ENCODE measurements at regions not wholly inside any gene's neighbourhood (a gene's known extent, or its start where the extent isn't known, plus 50 kb on each side); places are given as distances from the start of the nearest gene placed in this dataset.

DNA sequence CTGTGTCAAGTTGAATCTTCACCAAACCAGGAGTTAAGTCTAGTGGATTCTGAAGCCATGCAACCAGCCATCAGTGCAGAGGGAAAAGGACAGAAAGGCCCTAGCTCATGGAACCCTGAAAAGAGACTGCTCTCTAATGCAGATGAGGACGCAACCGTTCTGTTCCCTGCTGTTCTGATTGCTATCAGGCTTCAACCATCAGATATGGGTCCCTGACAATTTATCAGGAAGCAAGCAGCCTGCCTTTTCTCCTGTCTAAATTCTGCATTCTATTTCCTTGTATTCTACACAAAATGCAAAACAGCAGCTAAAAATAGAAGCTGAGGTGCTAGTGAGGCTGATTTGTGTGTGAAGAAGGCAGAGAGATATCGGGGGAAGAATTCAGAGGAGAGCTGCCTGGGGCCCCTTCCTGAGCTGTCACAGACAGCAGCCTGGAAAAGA is 68.4 kb upstream of the RTN4 start (continued):
- TF ChIP-seq GLIS2 (tag by site-specific recombination; IDR thresholded peaks at IDR 0.05) (no peak), ZBTB20 (tag by site-specific recombination; IDR thresholded peaks at IDR 0.05) (no peak), ZNF138 (tag by site-specific recombination; IDR thresholded peaks at IDR 0.05; ENCODE audit: borderline replicate concordance) (no peak), HOXA7 (CRISPR knock-in tag; IDR thresholded peaks at IDR 0.05; ENCODE audit: borderline replicate concordance) (no peak), ZNF302 (tag by site-specific recombination; IDR thresholded peaks at IDR 0.05; ENCODE audit: low read depth) (no peak), ZNF600 (tag by site-specific recombination; IDR thresholded peaks at IDR 0.05) (no peak), ZNF311 (tag by site-specific recombination; IDR thresholded peaks at IDR 0.05; ENCODE audit: borderline replicate concordance) (no peak), ZNF558 (tag by site-specific recombination; IDR thresholded peaks at IDR 0.05) (no peak), ZNF701 (tag by site-specific recombination; IDR thresholded peaks at IDR 0.05) (no peak), GLI2 (tag by site-specific recombination; IDR thresholded peaks at IDR 0.05; ENCODE audit: borderline replicate concordance, low read depth) (no peak)
- TF ChIP-seq, protein P1, sequence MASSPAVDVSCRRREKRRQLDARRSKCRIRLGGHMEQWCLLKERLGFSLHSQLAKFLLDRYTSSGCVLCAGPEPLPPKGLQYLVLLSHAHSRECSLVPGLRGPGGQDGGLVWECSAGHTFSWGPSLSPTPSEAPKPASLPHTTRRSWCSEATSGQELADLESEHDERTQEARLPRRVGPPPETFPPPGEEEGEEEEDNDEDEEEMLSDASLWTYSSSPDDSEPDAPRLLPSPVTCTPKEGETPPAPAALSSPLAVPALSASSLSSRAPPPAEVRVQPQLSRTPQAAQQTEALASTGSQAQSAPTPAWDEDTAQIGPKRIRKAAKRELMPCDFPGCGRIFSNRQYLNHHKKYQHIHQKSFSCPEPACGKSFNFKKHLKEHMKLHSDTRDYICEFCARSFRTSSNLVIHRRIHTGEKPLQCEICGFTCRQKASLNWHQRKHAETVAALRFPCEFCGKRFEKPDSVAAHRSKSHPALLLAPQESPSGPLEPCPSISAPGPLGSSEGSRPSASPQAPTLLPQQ (tag by site-specific recombination; IDR thresholded peaks at IDR 0.05) = no peak

DNA sequence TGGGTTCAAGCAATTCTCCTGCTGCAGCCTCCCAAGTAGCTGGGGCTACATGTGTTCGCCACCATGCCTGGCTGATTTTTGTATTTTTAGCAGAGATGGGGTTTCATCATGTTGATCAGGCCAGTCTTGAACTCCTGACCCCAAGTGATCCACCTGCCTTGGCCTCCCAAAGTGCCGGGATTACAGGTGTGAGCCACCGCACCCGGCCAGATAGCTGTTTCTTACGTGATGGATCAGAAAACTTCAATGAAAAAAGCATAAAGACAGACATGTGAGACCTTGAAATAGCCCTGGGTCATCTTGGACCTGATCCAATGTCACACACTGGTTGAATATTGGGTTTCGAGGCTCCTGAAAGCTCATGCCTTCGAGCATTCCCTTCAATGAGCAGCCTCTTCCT is 66.7 kb upstream of the RTN4 start:
- no peaks in the 10 kb centered on the region for H3K9me3 ChIP-seq (ENCODE audit: control insufficient read depth, insufficient read depth, low read depth, low read length)
- no peak overlapping the region for H3K27ac ChIP-seq (ENCODE audit: extremely low read depth, low read depth, low read length)
- H3K36me3 ChIP-seq (ENCODE audit: control insufficient read depth in 2 of 2, insufficient read depth in 1 of 2, low read length in 2 of 2) = no peaks in the 10 kb centered on the region
- TF ChIP-seq GLI4 (tag by site-specific recombination; IDR thresholded peaks at IDR 0.05) (no peak), ZNF571 (tag by site-specific recombination; IDR thresholded peaks at IDR 0.05) (no peak), ZBTB17 (tag by site-specific recombination; IDR thresholded peaks at IDR 0.05) (no peak), ZNF580 (tag by site-specific recombination; IDR thresholded peaks at IDR 0.05) (no peak), ZNF707 (tag by site-specific recombination; IDR thresholded peaks at IDR 0.05) (no peak), ZNF837 (tag by site-specific recombination; IDR thresholded peaks at IDR 0.05) (no peak), SP3 (tag by site-specific recombination; IDR thresholded peaks at IDR 0.05) (no peak), KLF1 (tag by site-specific recombination; IDR thresholded peaks at IDR 0.05) (no peak), MEIS1 (CRISPR knock-in tag; IDR thresholded peaks at IDR 0.05; ENCODE audit: borderline replicate concordance) (no peak), ZNF132 (tag by site-specific recombination; IDR thresholded peaks at IDR 0.05; ENCODE audit: borderline replicate concordance) (no peak), ZNF76 (tag by site-specific recombination; IDR thresholded peaks at IDR 0.05; ENCODE audit: borderline replicate concordance, low read depth) (no peak), ZNF221 (tag by site-specific recombination; IDR thresholded peaks at IDR 0.05; ENCODE audit: borderline replicate concordance) (no peak), ZNF394 (tag by site-specific recombination; IDR thresholded peaks at IDR 0.05; ENCODE audit: borderline replicate concordance) (no peak), ZNF426 (tag by site-specific recombination; IDR thresholded peaks at IDR 0.05) (no peak), ZNF560 (tag by site-specific recombination; IDR thresholded peaks at IDR 0.05; ENCODE audit: borderline replicate concordance) (no peak)
- TF ChIP-seq, protein P2, sequence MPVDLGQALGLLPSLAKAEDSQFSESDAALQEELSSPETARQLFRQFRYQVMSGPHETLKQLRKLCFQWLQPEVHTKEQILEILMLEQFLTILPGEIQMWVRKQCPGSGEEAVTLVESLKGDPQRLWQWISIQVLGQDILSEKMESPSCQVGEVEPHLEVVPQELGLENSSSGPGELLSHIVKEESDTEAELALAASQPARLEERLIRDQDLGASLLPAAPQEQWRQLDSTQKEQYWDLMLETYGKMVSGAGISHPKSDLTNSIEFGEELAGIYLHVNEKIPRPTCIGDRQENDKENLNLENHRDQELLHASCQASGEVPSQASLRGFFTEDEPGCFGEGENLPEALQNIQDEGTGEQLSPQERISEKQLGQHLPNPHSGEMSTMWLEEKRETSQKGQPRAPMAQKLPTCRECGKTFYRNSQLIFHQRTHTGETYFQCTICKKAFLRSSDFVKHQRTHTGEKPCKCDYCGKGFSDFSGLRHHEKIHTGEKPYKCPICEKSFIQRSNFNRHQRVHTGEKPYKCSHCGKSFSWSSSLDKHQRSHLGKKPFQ (tag by site-specific recombination; IDR thresholded peaks at IDR 0.05) = no peak
- TF ChIP-seq, protein P3, sequence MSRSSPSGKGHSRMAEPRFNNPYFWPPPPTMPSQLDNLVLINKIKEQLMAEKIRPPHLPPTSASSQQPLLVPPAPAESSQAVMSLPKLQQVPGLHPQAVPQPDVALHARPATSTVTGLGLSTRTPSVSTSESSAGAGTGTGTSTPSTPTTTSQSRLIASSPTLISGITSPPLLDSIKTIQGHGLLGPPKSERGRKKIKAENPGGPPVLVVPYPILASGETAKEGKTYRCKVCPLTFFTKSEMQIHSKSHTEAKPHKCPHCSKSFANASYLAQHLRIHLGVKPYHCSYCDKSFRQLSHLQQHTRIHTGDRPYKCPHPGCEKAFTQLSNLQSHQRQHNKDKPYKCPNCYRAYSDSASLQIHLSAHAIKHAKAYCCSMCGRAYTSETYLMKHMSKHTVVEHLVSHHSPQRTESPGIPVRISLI (tag by site-specific recombination; IDR thresholded peaks at IDR 0.05) = no peak
- TF ChIP-seq, protein P4, sequence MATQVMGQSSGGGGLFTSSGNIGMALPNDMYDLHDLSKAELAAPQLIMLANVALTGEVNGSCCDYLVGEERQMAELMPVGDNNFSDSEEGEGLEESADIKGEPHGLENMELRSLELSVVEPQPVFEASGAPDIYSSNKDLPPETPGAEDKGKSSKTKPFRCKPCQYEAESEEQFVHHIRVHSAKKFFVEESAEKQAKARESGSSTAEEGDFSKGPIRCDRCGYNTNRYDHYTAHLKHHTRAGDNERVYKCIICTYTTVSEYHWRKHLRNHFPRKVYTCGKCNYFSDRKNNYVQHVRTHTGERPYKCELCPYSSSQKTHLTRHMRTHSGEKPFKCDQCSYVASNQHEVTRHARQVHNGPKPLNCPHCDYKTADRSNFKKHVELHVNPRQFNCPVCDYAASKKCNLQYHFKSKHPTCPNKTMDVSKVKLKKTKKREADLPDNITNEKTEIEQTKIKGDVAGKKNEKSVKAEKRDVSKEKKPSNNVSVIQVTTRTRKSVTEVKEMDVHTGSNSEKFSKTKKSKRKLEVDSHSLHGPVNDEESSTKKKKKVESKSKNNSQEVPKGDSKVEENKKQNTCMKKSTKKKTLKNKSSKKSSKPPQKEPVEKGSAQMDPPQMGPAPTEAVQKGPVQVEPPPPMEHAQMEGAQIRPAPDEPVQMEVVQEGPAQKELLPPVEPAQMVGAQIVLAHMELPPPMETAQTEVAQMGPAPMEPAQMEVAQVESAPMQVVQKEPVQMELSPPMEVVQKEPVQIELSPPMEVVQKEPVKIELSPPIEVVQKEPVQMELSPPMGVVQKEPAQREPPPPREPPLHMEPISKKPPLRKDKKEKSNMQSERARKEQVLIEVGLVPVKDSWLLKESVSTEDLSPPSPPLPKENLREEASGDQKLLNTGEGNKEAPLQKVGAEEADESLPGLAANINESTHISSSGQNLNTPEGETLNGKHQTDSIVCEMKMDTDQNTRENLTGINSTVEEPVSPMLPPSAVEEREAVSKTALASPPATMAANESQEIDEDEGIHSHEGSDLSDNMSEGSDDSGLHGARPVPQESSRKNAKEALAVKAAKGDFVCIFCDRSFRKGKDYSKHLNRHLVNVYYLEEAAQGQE (tag by site-specific recombination; IDR thresholded peaks at IDR 0.05) = no peak
- TF ChIP-seq, protein P5, sequence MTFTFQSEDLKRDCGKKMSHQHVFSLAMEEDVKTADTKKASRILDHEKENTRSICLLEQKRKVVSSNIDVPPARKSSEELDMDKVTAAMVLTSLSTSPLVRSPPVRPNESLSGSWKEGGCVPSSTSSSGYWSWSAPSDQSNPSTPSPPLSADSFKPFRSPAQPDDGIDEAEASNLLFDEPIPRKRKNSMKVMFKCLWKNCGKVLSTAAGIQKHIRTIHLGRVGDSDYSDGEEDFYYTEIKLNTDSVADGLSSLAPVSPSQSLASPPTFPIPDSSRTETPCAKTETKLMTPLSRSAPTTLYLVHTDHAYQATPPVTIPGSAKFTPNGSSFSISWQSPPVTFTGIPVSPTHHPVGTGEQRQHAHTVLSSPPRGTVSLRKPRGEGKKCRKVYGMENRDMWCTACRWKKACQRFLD (tag by site-specific recombination; IDR thresholded peaks at IDR 0.05) = no peak
- ChIA-PET POLR2A (interaction anchor here (0.6 to 1.7 kb wide), 4 partner anchors 9 to 68 kb away, joined by 3 to 5 read pairs (median 4); partner anchors contain the start of gene RTN4), CTCF (no interaction called here)
- H3K4me1 ChIP-seq (ENCODE audit: control insufficient read depth, insufficient read depth, low read length) = peaks cover 13% of the 10 kb centered on the region
- no peak overlapping the region for H3K4me3 ChIP-seq (ENCODE audit: low read depth, low read length)

All from HEK293 (cell line).